ENCODE measurements at regions not wholly inside any gene's neighbourhood (a gene's known extent, or its start where the extent isn't known, plus 50 kb on each side); places are given as distances from the start of the nearest gene placed in this dataset.

Small RNA genes lying in the stretch of these regions (small RNA-seq; reads per million reads assigned to genes)
- gene BX088702.1 (ENCODE audit: insufficient read depth in 2 of 3, insufficient read length in 3 of 3, low read depth in 2 of 3, low replicate concordance in 1 of 3) = 0 reads per million in 3 experiments
